PC-3 (cell line): ENCODE measurements at regions not wholly inside any gene's neighbourhood (a gene's known extent, or its start where the extent isn't known, plus 50 kb on each side); places are given as distances from the start of the nearest gene placed in this dataset.

ENCODE experiments used
- CTCF ChIP-seq: fragments of 300-600 bp; sonication (generic); conservative IDR thresholded peaks from 2 replicates; pipeline ENCODE4 v1.5.1; 2017; ENCODE audit warnings: antibody characterized with exemption, low read depth, mild to moderate bottlenecking, low read length
- EZH2 ChIP-seq: fragments of 300-600 bp; sonication (generic); IDR thresholded peaks from one replicate; pipeline ENCODE4 v1.6.1; 2017; ENCODE audit warnings: antibody characterized with exemption, mild to moderate bottlenecking, low read length; ENCODE audit not compliant: unreplicated experiment
- EZH2phosphoT487 ChIP-seq: fragments of 300-600 bp; sonication (generic); IDR thresholded peaks from 2 replicates; pipeline ENCODE4 v1.6.1; 2018; ENCODE audit warnings: mild to moderate bottlenecking, antibody characterized with exemption, low read length, borderline replicate concordance

GRCh38 chr5:72006361-72006760 is 100.9 kb upstream of the MAP1B start:
- TF ChIP-seq CTCF: no peak
- no peak for TF ChIP-seq EZH2
- TF ChIP-seq EZH2phosphoT487: no peak
